LNCaP clone FGC (cell line): ENCODE measurements at regions not wholly inside any gene's neighbourhood (a gene's known extent, or its start where the extent isn't known, plus 50 kb on each side); places are given as distances from the start of the nearest gene placed in this dataset.

Source experiments
- DNase-seq: peaks from one replicate; pipeline ENCODE4 v3.0.0-alpha.2; 2011; ENCODE audit warnings: low read depth
- H3K4me3 ChIP-seq: 2 replicates; pipeline ENCODE4 v1.5.1; 2011; ENCODE audit warnings: mild to moderate bottlenecking, low read depth, low read length, control low read depth
- TF ChIP-seq, protein P1 (sequence below): IDR thresholded peaks from 2 replicates; pipeline ENCODE4 v1.5.1; 2012; ENCODE audit warnings: mild to moderate bottlenecking; ENCODE audit not compliant: control insufficient read depth, insufficient read depth; ENCODE audit errors: extremely low read depth

DNA sequence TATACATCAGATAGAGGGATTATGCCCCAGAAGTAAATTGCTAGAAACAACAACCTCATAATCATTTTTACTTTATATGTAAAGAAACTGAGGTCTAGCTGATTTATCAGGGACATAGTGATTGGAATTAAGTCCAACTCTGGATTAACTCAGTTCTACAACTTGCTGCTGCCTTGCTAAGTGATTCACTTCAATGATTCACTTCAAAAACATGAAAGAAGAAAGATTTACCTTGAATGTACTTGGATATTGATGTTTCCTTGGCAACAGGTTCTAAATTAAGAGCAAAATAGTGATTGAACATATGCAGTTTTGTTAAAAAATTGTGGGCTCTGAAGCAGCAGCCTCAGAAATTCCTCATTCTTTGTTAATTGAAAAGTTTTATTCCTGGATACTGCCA lies 99.8 kb upstream of the H2AZ1 start:
- TF ChIP-seq, protein P1, sequence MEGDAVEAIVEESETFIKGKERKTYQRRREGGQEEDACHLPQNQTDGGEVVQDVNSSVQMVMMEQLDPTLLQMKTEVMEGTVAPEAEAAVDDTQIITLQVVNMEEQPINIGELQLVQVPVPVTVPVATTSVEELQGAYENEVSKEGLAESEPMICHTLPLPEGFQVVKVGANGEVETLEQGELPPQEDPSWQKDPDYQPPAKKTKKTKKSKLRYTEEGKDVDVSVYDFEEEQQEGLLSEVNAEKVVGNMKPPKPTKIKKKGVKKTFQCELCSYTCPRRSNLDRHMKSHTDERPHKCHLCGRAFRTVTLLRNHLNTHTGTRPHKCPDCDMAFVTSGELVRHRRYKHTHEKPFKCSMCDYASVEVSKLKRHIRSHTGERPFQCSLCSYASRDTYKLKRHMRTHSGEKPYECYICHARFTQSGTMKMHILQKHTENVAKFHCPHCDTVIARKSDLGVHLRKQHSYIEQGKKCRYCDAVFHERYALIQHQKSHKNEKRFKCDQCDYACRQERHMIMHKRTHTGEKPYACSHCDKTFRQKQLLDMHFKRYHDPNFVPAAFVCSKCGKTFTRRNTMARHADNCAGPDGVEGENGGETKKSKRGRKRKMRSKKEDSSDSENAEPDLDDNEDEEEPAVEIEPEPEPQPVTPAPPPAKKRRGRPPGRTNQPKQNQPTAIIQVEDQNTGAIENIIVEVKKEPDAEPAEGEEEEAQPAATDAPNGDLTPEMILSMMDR = no peak
- DNase-seq = no peak
- no peak overlapping the region for H3K4me3 ChIP-seq

DNA sequence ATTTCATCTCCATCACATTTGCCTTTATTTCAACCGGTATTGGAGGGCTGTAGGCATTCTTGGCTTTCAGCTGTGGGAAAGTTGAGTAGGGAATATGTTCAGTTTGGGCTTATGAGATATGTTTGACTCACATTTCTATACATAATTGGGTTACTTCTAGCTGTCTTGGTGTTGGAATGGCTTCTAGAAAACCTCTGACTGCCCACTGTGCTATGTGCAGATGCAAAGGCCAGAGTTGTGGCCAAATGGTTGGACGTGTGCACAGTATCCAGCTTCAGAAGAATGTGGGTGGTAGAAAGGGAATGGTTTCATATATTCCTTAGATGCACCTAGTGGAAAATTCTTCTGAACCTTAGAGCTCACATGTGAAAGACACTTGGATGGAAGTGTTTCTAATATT lies 92.6 kb upstream of the H2AZ1 start:
- no peak overlapping the region for H3K4me3 ChIP-seq
- TF ChIP-seq, protein P1 = no peak
- DNase-seq = no peak

DNA sequence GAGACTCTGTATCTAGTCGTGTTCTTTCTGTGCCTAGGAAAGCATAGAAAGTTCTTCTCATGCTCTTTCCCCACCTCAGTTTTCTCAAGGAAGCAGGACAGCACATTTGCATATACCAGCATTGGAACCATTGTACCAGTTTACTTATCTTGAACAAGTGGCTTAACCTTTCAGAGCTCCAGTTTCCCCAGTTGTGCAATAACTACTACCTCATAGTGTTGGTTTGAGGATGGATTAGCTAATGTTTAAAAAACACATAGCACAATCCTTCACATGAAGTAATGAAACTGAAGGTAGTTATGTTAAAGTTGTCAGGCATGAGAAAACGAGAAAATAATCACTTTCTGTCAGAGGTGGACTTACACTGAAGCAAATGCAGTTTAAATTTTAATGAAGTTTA lies 92.2 kb upstream of the H2AZ1 start:
- TF ChIP-seq, protein P1 = no peak
- no peak overlapping the region for H3K4me3 ChIP-seq
- no peak for DNase-seq

DNA sequence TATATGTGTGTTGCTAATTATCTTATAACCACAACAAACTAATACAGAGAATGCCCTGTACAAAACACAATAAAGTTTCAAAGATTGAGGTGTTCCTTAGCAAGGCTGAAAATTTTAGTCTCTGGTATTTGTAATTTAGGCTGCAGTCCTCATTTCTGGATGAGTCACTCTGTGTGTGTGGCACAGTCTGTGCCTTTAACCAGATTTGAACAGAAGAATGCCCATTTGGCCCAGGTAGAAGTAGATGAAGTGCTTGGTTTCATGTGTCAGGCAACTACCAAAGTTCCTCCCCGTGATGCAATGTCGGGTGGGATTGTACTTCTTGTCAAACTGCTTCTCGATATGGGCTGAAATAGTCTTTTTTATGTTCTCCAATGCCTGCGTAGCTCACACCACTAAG lies 91.6 kb upstream of the H2AZ1 start:
- H3K4me3 ChIP-seq = no peak overlapping the region
- DNase-seq = no peak
- TF ChIP-seq, protein P1 = no peak

DNA sequence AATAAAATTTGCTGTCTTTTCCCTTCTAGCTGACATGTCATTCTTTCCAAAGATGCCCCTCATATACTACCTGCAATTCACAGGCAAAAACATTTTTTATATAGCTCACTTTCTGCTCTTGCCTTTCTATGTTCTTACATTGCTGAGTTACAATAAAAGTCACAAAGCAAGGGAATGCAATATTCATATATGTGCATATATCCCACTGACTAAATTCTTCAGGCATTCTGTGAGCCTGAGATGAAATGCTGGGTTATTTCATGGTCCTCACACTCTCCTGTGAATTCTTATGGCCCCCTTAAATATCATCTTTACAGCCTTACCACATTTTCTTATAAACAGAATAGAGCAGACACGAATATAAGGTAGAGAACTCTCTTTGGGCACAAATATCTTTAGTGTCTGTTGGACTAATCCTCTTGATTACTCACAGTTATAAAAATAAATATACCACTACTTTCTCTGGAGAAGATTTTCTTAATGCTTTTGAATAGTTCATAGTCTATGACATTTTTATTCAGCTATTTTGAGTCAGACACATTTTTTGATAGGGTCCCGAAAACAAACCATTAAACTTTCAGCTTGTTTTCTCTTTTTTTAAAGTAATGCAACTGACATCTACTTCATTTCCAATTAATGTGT lies 84.1 kb upstream of the H2AZ1 start:
- H3K4me3 ChIP-seq = no peak overlapping the region
- no peak for DNase-seq
- TF ChIP-seq, protein P1 = no peak

DNA sequence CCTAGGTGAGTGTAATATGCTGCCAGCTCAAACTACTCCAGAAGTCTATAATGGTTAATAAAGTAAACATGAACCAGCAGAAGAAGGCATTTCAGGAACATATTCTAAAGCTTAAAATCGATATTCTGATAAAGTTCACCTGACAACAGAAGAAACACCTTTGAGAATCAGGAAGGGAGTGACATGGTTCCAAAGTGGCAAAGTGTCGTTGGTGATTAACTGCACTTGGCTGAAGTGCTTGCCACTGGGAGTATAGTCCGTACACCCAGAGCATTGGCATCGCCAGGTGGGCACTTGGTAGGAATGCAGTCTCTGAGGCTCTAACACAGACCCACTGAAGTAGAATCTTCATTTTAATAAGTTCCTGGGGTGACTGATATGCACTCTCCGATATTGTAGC lies 76.0 kb upstream of the H2AZ1 start:
- H3K4me3 ChIP-seq = no peak overlapping the region
- DNase-seq = no peak
- TF ChIP-seq, protein P1 = no peak

DNA sequence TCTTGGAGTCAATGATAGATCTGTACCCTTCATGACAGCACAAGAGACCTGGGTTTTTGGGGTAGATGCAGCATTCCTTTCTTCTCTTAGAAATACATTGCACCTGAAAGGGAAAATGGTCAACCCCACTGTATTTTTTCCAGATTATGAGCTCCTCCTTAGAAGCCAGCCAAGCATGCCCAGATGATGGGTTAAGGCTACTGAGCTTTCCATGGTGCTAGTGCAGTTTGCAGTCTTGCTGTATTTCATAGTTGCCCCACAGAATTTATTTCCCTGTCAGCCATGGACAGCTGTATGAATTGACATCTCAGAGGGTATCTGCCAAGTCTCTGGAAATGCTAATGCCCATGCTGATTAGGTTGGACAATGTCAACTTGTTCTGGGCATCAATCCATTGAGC lies 73.7 kb upstream of the H2AZ1 start:
- no peak for DNase-seq
- TF ChIP-seq, protein P1 = no peak
- no peak overlapping the region for H3K4me3 ChIP-seq
